GM12878 (cell line): ENCODE measurements at regions not wholly inside any gene's neighbourhood (a gene's known extent, or its start where the extent isn't known, plus 50 kb on each side); places are given as distances from the start of the nearest gene placed in this dataset.

Experiments used
- ATAC-seq: fragments of 200-7000 bp; cut with Tn5 transposase; 3 replicates; pipeline ENCODE4 v1.9.1; 2020; ENCODE audit warnings: mild to moderate bottlenecking, moderate library complexity
- BruUV-seq: library from RNA; stranded (reverse); fragments of 400-500 nt; replicated peaks from 2 replicates; lab custom pipeline; 2021; lab: Mats Ljungman, UMichigan
- CTCF ChIA-PET: fragments of 300-600 bp; sonication (Branson Sonifier 250); formaldehyde crosslinking; extraction: SDS; loops from one replicate; lab custom pipeline; 2021; ENCODE audit warnings: inconsistent platforms; lab: Yijun Ruan, JAX
- POLR2A ChIA-PET: fragments of 350-600 bp; formaldehyde crosslinking; extraction: SDS; loops from one replicate; lab custom pipeline; 2021; ENCODE audit warnings: inconsistent platforms; lab: Charles Lee
- RAD21 ChIA-PET: fragments of 300-600 bp; sonication (Branson Sonifier 250); formaldehyde crosslinking; loops from one replicate; lab custom pipeline; 2023; ENCODE audit warnings: antibody characterized with exemption; ENCODE audit not compliant: unreplicated experiment; lab: Charles Lee
- SMC1A ChIA-PET: fragments of 300-600 bp; sonication (Branson Sonifier 250); formaldehyde crosslinking; loops from one replicate; lab custom pipeline; 2023; ENCODE audit not compliant: unreplicated experiment, uncharacterized antibody; lab: Charles Lee
- DNase-seq: peaks from one replicate; pipeline ENCODE4 v3.0.0-alpha.2; 2011; ENCODE audit warnings: low read depth, low spot score
- FAIRE-seq: peaks from 3 replicates; lab custom pipeline; 2011; peaks lifted over from hg19 to GRCh38; lab: Jason Lieb, UNC
- H2AFZ ChIP-seq: 2 replicates; pipeline ENCODE4 v1.6.0; 2011; ENCODE audit warnings: low read depth, low read length, control low read depth; ENCODE audit not compliant: control insufficient read depth
- H3K27ac ChIP-seq: 2 replicates; pipeline ENCODE4 v1.5.1; 2011; ENCODE audit warnings: control low read depth; ENCODE audit not compliant: control insufficient read depth, insufficient read depth
- H3K27me3 ChIP-seq, 2 experiments: replicated peaks in 1 of 2; 2 replicates each; pipeline versions ENCODE4 v1.6.0 to v1.6.1; 2011; ENCODE audit warnings: low read length in 1 of 2; ENCODE audit not compliant: control insufficient read depth in 2 of 2, insufficient read depth in 2 of 2
- H3K36me3 ChIP-seq, 2 experiments: 2 replicates each; pipeline ENCODE4 v1.5.1; 2011; ENCODE audit warnings: low read length in 1 of 2; ENCODE audit not compliant: control insufficient read depth in 2 of 2, insufficient read depth in 2 of 2
- H3K4me1 ChIP-seq: 2 replicates; pipeline ENCODE4 v1.6.1; 2011; ENCODE audit warnings: mild to moderate bottlenecking, low read length, moderate library complexity, mixed read lengths; ENCODE audit not compliant: control insufficient read depth, insufficient read depth
- H3K4me2 ChIP-seq: 2 replicates; pipeline ENCODE4 v1.6.0; 2011; ENCODE audit warnings: control low read depth; ENCODE audit not compliant: control insufficient read depth, insufficient read depth
- H3K4me3 ChIP-seq: fragments of 200-600 bp; sonication (generic); 2 replicates; pipeline ENCODE4 v1.5.1; 2016
- H3K79me2 ChIP-seq: 2 replicates; pipeline ENCODE4 v1.6.0; 2011; ENCODE audit warnings: low read length; ENCODE audit not compliant: control insufficient read depth, insufficient read depth
- H3K9ac ChIP-seq: 2 replicates; pipeline ENCODE4 v1.8.0; 2011; ENCODE audit warnings: low read length, control low read depth, mixed read lengths; ENCODE audit not compliant: control insufficient read depth, insufficient read depth
- H3K9me3 ChIP-seq: replicated peaks from 3 replicates; pipeline ENCODE4 v1.5.1; 2011; ENCODE audit warnings: mild to moderate bottlenecking, low read length; ENCODE audit not compliant: control insufficient read depth, insufficient read depth
- H4K20me1 ChIP-seq: 2 replicates; pipeline ENCODE4 v1.6.0; 2011; ENCODE audit not compliant: control insufficient read depth, insufficient read depth
- ASH2L ChIP-seq: fragments of 300-600, 200-600 bp; sonication (generic); IDR thresholded peaks from 2 replicates; pipeline ENCODE4 v1.6.1; 2017; ENCODE audit warnings: low read depth, mild to moderate bottlenecking, borderline replicate concordance
- CHD2 ChIP-seq: IDR thresholded peaks from 2 replicates; pipeline ENCODE4 v1.6.1; 2011; ENCODE audit warnings: low read depth, low read length, improper control_type of control experiment, borderline replicate concordance
- DPF2 ChIP-seq: fragments of 450-650 bp; IDR thresholded peaks from 2 replicates; pipeline ENCODE4 v1.6.1; 2017; ENCODE audit warnings: mild to moderate bottlenecking
- NFYA ChIP-seq: IDR thresholded peaks from 2 replicates; pipeline ENCODE4 v1.6.1; 2011; ENCODE audit warnings: low read depth, mild to moderate bottlenecking, low read length, improper control_type of control experiment, borderline replicate concordance
- RB1 ChIP-seq: fragments of 450-650 bp; formaldehyde crosslinking; IDR thresholded peaks from 2 replicates; pipeline ENCODE4 v1.6.1; 2017; ENCODE audit warnings: mild to moderate bottlenecking, borderline replicate concordance
- RUNX3 ChIP-seq: IDR thresholded peaks from 2 replicates; pipeline ENCODE4 v1.6.1; 2012; ENCODE audit warnings: low read length, inconsistent platforms
- SMARCA5 ChIP-seq: fragments of 450-650 bp; IDR thresholded peaks from 2 replicates; pipeline ENCODE4 v1.6.1; 2017; ENCODE audit warnings: mild to moderate bottlenecking
- SPI1 ChIP-seq: IDR thresholded peaks from 2 replicates; pipeline ENCODE4 v1.6.1; 2011; ENCODE audit warnings: low read depth, mild to moderate bottlenecking, low read length, moderate library complexity, borderline replicate concordance; ENCODE audit not compliant: insufficient read depth
- STAT1 ChIP-seq: fragments of 450-650 bp; conservative IDR thresholded peaks from 2 replicates; pipeline ENCODE4 v1.6.1; 2014; ENCODE audit warnings: antibody characterized with exemption, mild to moderate bottlenecking
- TAF1 ChIP-seq: IDR thresholded peaks from 2 replicates; pipeline ENCODE4 v1.6.1; 2011; ENCODE audit warnings: mild to moderate bottlenecking, low read depth, low read length, borderline replicate concordance
- WGBS: methylation state at CpG from one replicate; pipeline ENCODE4 v1.1.6; 2016; ENCODE audit warnings: low lambda C conversion rate; ENCODE audit not compliant: insufficient replicate concordance, insufficient coverage; ENCODE audit errors: missing lambda C conversion rate; 5-methylcytosine and 5-hydroxymethylcytosine counted together
- in situ Hi-C: fragments of 300-500 bp; cut with MboI; formaldehyde crosslinking; loops from 9 replicates; pipeline ENCODE4 v1.14.3; 2018; ENCODE audit warnings: mixed read lengths
- intact Hi-C: fragments of 100-400 bp; cut with micrococcal nuclease; formaldehyde crosslinking; loops from one replicate; pipeline ENCODE4 v1.14.2; 2022; ENCODE audit not compliant: unreplicated experiment
- TF ChIP-seq, protein P1 (sequence below): fragments of 150-350 bp; IDR thresholded peaks from 2 replicates; pipeline ENCODE4 v1.6.1; 2014; ENCODE audit warnings: mild to moderate bottlenecking, low read depth, low read length
- TF ChIP-seq, protein P2 (sequence below): IDR thresholded peaks from 2 replicates; pipeline ENCODE4 v1.6.1; 2012; ENCODE audit warnings: low read depth, low read length, improper control_type of control experiment
- TF ChIP-seq, protein P3 (sequence below): IDR thresholded peaks from 2 replicates; pipeline ENCODE4 v1.6.1; 2011; ENCODE audit warnings: borderline replicate concordance, low read depth, mild to moderate bottlenecking, moderate library complexity, mixed read lengths, low read length; ENCODE audit not compliant: insufficient read depth; ENCODE audit errors: extremely low read length

DNA sequence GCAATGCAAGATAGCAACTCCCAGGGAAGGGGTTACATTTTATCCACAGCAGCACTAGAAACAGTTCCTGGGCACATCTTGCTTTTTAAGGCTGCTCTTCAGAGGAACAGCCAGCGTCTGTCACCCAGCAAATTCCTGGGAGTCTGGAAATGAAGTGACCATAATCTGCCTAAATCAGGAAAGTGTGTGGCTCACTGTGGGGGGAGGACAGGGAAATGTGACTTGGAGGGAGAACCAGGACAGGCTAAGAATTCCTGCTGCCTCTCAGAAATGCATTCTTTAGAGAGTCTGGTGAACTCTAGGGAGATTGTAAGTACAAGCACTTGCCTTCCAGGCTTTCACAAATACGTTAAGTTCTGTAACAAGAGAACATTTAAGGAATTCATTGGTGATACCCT, 364.3 kb upstream of the SPHKAP start:
- H3K27ac ChIP-seq = no peak overlapping the region
- no peak overlapping the region for H3K4me2 ChIP-seq
- intact Hi-C loops (no loop called here), in situ Hi-C loops (no loop called here)
- no peaks in the 10 kb centered on the region; the same call in 2 of the 3 replicates for H3K9me3 ChIP-seq
- no peak for TF ChIP-seq SPI1
- H4K20me1 ChIP-seq = no peaks in the 10 kb centered on the region
- 2% methylated on average over 2 of the region's 2 CpGs for WGBS
- FAIRE-seq = no peak
- no peaks in the 10 kb centered on the region for H3K36me3 ChIP-seq
- POLR2A ChIA-PET = no interaction called here
- no peak for DNase-seq
- H3K9ac ChIP-seq = no peak overlapping the region
- no peak overlapping the region for H2AFZ ChIP-seq
- no peaks in the 10 kb centered on the region for H3K4me1 ChIP-seq
- H3K4me3 ChIP-seq = no peak overlapping the region
- BruUV-seq = no TSS peak
- H3K79me2 ChIP-seq = no peaks in the 10 kb centered on the region
- SMC1A ChIA-PET = no interaction called here
- H3K27me3 ChIP-seq = no peaks in the 10 kb centered on the region
- ATAC-seq = no peak
- RAD21 ChIA-PET = no interaction called here
- CTCF ChIA-PET = no interaction called here

DNA sequence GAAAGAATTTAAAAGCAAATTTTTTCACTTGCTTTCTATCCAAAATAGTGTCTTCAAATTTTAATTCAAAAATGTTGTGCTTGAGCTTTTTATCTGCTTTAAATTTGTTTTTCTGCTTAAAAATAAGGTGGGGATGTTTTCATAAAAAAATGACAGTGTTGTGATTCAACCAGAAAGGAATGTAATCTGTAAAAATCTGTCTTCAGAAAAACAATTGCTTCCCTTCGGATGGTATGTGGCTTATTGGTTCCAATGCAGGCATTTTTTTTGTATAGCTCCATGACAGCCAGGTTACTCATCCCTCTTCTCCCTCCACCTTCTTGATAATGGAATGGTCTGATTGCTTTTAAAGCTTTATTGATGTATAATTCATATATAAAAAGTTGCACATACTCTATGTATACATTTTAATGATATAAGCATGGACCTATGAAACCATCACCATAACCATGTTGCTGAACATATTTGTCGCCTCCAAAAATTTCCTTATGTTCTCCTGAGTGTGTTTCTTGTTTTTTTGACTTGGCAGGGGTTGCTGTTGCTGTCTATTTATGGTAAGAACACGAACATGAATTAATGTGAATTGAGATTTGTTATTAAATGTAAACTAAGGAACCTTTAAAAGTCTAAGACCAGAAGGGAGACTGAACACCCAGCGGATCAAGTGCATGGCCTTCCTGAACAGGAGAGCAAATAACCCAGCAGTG, 363.7 kb upstream of the SPHKAP start:
- intact Hi-C loops (no loop called here), in situ Hi-C loops (no loop called here)
- DNase-seq (no peak), ATAC-seq (no peak), FAIRE-seq (no peak)
- ChIA-PET RAD21 (no interaction called here), CTCF (no interaction called here), SMC1A (no interaction called here), POLR2A (interaction anchor here (0.6 kb wide), 1 partner anchor 208 kb away, joined by 3 read pairs; no protein-coding TSS in a partner anchor)
- H4K20me1 ChIP-seq = no peaks in the 10 kb centered on the region
- no peaks in the 10 kb centered on the region for H3K4me1 ChIP-seq
- no TSS peak for BruUV-seq
- no peaks in the 10 kb centered on the region for H3K79me2 ChIP-seq
- no peak overlapping the region for H3K4me2 ChIP-seq
- no peaks in the 10 kb centered on the region; the same call in 2 of the 3 replicates for H3K9me3 ChIP-seq
- H3K4me3 ChIP-seq = no peak overlapping the region
- H3K36me3 ChIP-seq = no peaks in the 10 kb centered on the region
- no peak overlapping the region for H3K27ac ChIP-seq
- no peaks in the 10 kb centered on the region for H3K27me3 ChIP-seq
- 1% methylated on average over 4 of the region's 4 CpGs for WGBS
- H2AFZ ChIP-seq = no peak overlapping the region
- H3K9ac ChIP-seq = no peak overlapping the region
- no peak for TF ChIP-seq STAT1
- no peak for TF ChIP-seq CHD2
- TF ChIP-seq TAF1 = no peak
- TF ChIP-seq SMARCA5 = no peak
- TF ChIP-seq ASH2L = no peak
- TF ChIP-seq RB1 = no peak
- TF ChIP-seq, protein P1, sequence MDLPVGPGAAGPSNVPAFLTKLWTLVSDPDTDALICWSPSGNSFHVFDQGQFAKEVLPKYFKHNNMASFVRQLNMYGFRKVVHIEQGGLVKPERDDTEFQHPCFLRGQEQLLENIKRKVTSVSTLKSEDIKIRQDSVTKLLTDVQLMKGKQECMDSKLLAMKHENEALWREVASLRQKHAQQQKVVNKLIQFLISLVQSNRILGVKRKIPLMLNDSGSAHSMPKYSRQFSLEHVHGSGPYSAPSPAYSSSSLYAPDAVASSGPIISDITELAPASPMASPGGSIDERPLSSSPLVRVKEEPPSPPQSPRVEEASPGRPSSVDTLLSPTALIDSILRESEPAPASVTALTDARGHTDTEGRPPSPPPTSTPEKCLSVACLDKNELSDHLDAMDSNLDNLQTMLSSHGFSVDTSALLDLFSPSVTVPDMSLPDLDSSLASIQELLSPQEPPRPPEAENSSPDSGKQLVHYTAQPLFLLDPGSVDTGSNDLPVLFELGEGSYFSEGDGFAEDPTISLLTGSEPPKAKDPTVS = no peak
- TF ChIP-seq DPF2 = no peak
- TF ChIP-seq, protein P2, sequence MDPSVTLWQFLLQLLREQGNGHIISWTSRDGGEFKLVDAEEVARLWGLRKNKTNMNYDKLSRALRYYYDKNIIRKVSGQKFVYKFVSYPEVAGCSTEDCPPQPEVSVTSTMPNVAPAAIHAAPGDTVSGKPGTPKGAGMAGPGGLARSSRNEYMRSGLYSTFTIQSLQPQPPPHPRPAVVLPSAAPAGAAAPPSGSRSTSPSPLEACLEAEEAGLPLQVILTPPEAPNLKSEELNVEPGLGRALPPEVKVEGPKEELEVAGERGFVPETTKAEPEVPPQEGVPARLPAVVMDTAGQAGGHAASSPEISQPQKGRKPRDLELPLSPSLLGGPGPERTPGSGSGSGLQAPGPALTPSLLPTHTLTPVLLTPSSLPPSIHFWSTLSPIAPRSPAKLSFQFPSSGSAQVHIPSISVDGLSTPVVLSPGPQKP = no peak
- TF ChIP-seq, protein P3, sequence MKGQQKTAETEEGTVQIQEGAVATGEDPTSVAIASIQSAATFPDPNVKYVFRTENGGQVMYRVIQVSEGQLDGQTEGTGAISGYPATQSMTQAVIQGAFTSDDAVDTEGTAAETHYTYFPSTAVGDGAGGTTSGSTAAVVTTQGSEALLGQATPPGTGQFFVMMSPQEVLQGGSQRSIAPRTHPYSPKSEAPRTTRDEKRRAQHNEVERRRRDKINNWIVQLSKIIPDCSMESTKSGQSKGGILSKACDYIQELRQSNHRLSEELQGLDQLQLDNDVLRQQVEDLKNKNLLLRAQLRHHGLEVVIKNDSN = no peak
- TF ChIP-seq NFYA = no peak
- TF ChIP-seq RUNX3 = no peak
